ENCODE measurements at regions not wholly inside any gene's neighbourhood (a gene's known extent, or its start where the extent isn't known, plus 50 kb on each side); places are given as distances from the start of the nearest gene placed in this dataset.

DNA sequence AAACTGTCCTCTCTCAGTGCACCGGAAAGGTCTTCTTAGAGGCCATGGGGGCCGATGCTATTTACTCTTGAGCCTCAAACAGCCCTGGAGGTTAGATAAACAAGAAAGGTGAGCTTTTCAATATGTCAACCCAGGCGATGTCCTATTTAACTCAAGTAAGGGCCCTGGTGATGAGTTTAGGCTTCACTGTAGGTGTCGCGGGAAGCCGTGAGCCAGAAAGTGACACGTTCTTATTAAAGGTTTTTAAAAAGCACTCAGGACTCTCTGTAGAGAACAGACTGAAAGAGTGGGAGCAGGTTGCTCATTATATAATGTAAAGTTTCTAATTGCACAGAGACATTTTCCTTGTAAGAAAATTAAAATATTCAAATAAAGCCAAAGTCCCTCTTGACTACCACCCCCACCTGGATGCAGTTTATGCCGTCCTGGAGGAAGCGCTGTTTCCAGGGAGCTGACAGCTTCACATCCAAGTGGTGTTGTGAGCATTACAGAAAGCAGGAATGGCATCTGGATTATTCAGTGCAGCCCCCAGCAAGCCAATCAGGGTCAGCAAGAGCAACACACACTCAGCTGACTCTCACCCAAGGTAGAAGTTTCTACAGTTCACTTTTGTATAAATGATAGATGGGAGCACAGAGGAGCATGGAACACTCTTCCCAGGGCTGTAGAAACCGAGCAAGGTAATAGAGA lies 280.3 kb downstream of the DRD1 start:
- DNase-seq, result no peak

DNA sequence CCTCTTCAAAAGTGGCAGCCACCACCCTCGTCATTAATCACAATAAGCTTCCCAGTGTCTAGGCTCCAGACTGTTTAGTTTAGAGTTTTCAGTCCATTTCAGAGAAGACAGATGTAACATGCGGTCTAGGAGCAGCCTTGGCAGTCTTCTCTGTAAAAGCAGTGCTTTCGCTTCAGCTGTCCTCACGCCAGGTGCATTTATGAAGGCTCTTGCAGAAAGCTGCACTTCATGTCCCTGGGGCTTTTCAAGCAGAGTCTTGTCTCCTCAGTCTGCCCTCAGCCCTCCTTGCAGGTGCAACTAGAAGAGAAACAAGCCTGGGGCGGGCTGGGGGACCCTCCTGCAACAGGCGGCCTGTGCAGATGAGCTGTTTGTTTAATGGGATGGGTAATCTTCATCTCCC lies 281.9 kb downstream of the DRD1 start:
- no peak for DNase-seq

DNA sequence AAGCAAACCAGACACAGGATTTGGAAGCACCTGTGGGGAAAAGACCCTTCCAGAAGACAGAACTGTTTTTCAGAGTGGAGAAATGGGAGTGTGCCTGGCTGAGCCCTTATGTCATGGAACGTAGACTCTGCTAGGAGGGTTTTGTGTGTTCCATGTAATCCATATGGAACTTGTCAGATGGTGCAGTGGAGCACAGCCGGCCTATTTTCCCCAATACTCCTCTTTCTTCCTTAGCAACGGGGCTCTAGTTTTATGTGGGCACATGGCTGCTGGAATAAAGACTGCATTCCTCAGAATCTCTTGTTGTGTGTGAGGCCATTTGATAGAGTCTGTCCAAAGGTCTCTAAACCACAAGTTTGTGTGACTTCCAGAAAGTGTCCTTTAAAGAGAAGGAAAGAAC lies 284.0 kb downstream of the DRD1 start:
- no peak for DNase-seq

DNA sequence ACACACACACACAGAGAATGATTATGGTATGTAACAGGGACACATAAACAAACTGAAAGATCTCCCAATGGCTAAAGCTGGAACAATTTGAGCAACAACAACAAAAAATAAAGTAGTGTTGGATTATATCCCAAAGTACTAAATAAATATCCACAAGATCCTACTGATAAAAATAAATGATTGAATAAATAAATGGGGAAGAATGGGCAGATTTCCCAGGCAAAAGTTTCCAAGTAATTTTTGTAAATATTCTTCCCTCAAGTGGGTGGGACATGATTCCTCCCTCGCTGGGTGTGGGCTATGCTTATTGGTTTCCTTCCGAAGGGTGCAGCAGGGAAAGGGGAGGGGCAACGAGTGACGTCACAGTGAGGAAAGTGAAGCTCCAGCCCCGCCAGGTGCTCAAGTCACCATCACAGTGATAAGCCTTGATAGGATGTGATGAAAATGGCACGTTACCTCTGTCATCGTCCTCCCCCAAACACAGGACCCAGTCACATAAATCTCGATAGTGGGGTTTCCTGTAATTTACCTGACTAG lies 295.3 kb downstream of the DRD1 start:
- no peak for DNase-seq

DNA sequence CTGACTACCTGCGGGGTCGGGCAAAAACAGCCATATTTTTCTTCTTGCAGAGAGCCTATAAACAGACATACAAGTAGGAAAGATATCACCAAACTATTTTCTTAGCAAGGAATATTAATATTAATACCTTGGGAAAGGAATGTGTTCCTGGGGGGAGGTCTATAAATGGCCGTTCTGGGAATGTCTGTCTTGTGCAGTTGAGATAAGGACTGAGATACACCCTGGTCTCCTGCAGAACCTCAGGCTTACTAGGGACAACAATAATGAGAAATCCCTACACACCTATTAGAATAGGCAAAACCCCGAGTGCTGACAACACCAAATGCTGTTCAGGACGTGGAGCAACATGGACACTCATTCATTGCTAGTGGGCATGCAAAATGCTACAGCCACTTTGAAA lies 297.2 kb downstream of the DRD1 start:
- no peak for DNase-seq

DNA sequence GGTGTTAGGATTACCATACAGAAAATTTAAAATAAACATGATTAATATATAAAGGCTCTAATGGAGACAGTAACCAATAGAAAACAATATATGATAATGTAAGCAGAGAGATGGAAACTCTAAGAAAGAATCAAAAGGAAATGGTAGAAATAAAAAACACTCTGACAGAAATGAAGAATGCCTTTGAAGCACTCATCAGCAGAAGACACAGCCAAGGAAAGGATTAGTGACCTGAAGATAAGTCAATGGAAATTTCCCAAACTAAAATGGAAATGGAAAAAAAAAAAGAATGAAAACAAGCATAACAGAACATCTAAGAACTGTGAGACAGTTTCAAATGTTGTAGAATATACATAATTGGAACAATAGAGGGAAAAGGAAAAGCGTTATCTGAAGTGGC lies 302.6 kb downstream of the DRD1 start:
- DNase-seq, result no peak

DNA sequence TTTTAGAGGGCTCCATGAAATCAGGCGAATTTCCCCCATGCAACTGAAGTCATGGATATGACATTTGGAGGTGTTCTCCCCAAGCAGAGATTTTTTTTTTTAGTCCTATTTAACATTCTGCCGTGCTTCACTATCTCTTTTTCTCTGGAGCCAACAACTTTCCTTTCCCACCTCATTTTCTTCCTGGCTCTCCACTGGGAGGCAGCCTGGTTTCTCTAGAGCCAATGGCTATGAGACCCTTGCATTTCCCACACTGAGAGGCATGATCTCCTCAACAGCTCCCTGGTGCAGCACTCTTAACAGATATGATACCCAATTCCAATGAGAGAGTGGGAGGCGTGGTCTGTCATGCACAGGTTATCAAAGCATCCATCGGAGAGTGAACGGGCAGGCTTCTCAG lies 310.8 kb downstream of the DRD1 start:
- DNase-seq, result no peak

DNA sequence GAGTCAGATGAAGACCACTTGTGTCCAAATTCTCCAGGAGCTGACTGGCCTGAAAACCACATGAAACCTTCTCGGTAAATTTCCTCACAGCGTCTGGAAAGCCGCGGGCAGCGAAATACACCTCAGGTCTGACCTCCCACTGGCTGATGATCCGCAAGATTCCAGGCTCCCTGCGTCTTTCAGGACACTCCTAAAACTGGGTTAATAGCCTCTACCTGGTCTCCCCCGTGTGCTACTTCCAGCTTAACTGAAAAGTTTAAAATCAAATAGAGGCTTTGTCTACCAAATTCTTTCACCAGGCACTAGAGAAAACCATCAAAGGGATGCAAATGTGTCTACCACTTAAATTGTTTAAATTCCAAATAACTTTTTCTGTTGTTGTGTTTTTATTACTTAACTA lies 312.6 kb downstream of the DRD1 start:
- DNase-seq, result no peak

DNA sequence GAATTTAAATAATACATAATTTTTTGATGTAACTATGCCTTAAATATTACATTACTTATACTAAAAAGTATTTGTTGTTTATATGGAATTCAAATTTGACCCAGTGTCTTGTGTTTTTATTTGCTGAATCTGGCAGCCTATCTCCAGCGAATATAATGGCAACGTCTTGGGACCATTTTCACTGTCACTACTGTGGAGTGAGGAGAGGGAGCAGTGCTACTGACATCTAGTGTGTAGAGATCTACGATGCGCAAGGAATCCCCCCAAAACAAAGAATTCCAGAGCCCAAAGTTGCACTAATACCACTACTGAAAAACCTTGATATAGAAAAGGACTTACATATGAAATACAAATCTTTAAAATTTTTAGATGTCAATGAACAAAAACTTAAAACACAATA lies 314.4 kb downstream of the DRD1 start:
- no peak for DNase-seq

DNA sequence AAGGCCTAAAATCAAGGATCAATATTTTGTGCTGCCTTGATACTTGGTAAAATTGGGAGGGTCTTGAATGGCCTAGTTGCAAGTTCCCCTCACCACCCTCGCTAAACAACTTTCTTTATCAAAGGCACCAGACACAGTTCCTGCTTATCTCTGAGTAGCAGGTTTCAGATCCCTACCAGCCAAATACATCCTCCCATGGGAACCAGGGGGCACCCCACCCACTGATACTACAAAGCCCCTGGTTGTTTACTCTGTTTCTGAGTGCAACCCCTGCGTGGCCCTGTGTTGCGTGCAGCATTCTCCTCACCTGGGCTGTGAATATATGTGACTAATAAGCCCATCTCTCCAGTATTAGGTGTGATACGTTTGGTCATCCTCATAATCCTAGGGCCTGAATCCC lies 314.9 kb downstream of the DRD1 start:
- DNase-seq, result no peak

DNA sequence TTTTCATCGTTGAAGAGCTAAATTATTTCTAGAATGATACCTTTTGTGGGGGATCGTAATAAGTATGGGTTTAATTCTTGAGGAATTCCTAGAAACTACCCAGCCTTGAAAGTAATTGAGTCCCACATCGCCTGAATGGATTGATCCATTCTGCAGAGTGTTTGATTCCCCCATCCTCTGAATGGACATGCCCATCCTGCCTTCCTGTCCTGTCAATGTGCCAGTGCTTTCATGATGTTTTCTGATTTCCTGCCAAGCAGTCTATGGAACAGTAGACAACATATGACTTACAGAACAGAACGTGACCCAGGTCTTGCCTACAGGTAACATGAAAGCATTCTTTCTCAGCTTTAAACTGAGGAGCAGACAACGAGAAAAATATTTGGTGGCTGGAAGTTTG lies 319.2 kb downstream of the DRD1 start:
- no peak for DNase-seq

DNA sequence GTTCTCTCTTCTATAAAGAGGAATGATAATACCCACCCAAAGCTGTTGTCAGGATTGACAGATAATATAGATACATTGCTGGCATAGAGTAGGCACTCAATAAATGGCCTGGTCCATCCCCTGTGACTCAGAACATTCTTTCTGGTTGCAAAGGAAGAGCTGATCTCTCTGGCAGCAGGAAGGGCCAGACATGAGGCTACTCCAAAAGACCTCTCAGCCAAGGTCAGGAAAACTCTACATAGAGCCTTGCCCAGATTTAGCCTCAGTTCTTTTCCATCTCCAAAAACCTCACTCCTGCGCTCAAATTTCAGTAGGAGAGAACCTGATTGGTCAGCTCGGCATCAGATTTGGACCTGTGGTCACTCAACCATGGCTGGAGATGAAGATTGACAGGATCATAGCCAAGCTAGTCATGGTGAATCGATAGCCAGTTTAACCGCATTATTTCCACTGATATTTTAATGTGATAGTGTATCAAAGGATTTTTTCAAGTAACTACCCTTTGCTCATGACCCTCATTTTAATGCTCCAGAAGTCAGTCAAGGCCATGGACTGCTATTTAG lies 319.6 kb downstream of the DRD1 start:
- DNase-seq, result no peak

DNA sequence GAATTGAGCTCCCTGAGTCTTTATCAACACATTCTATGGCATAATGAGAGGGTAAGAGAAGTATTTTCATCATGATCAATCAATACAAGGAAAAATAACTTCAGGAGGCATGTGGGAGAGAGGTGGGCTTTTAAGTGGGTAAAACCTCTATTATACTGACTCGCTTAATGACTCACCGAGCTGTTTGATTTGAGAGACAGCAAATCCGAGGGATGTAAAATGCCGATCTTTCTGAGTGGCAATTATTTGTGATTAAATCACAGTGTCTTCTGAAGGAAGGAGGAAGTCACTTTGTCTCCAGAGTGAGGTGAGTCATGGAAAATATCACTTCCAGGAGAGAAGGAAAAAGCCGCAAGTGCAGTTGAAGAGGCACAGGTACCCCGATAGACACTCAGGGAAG lies 320.4 kb downstream of the DRD1 start:
- DNase-seq, result no peak

DNA sequence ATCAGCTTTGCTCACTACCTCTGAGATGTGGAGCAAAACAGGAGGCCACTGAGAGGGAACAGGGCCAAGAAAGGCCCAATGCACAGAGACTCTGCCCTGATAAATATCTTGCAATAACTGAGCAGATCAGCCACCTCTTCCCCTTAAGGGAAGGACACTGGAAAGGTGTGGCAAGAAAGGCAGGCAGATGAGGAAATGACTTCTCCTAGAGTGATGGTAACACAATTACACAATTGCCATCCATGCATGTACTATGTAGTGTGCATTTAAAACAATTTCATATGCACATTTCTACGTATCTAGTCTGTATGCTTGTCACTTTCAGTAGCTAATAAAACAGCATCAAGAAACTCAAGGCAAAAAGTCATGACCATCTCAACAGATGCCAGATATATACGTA lies 322.5 kb downstream of the DRD1 start:
- DNase-seq, result no peak

DNA sequence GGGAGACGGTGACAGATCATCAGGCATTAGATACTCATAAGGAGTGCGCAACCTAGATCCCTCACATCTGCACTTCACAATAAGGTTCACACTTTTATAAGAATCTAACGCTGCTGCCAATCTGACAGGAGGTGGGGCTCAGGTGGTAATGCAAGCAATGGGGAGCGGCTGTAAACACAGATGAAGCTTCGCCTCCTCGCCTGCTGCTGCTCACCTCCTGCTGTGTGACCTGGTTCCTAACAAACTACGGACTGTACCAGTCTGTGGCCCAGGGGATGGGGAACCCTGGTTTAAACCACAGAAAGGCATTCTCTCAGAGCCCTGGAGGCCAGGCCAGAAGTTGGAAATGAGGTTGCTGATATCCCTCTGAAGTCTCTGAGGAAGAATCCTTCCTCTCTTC lies 323.6 kb downstream of the DRD1 start:
- no peak for DNase-seq

DNA sequence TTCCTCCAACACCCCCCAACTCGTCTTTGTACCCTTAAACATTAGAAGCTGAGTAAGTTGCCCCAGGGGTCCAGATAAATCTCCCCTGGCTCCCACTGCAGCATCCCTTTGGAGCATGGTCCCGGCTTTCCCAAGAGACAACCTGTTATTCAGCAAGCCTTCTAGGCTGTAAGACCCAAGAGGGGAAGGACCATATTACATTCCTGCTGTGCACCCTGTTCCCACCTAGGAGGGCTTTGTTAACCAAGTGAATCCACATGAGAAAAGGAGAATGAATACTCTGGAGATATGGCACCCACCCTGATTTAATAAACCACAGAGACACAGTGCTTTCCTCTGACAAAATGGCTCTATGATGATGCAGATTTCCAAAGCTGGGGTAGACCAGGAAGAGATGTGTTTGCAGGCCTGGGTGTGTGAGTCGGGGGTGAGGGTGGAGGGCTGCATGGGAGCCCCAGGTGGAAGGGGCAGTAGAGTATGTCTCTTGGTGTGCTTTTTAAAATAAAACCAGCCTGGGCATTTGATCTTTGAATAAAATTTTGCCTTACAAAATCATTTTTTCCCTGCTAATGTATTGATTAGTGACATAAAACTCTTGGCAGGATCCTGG lies 325.2 kb downstream of the DRD1 start:
- no peak for DNase-seq

DNA sequence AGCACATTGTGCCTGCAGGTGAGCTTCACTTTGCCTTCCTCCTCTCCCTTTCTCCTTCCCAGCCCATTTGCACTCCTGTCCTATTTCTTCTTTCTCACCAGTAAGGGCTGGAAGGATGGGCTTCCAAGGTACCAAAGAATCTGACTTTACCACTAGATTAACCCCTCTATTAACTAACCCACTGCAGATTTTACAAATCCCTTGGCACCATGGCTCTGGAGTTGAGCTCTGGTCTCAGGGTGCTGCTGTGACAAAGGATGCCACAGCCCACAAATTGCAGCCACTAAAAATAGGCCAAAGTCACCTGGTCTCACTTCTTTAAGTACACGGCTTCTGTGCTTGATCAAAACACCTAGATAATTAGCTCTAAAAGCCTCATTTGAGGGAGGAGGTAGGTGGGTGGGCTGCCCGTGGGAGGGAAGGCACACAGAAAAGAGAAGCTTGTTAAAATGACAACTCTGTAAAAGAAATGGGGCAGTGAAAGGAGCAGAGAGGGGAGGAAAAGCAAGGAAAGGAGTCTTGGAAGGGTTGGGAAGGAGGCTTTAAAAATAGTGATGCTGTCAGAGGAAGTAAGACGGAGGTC lies 327.4 kb downstream of the DRD1 start:
- no peak for DNase-seq

DNA sequence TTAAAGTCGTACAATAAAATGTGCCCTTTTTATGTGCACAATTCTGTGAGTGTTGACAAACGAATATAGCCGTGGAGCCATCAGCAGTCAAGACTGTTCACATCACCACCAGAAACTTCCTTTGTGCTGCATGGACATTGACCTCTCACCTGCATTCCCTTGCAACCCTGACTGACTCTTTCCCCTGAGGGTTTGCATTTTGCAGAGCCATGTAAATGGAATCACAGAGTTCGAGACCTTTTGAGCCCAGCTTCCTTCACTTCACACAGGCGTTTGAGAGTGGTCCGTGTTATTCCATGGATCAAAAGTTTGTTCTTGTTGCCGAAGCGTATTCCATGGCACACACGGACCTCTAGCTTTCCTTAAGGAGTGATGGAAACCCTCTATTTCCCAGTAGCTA lies 328.2 kb downstream of the DRD1 start:
- DNase-seq, result no peak

DNA sequence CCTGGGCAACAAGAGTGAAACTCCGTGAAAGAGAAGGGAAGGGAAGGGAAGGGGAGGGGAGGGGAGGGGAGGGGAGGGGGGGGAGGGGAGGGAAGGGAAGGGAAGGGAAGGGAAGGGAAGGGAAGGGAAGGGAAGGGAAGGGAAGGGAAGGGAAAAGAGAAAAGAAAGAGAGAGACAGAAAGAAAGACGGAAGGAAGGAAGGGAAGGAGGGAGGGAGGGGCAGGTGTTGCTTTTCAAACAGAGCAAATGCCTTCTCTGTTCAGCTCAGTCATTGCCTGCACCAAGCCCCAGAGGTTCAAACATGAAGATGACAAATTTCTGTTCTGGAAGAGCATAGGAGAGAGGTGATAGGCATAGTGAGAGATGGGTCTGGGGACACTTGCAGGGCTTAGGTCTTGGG lies 330.0 kb downstream of the DRD1 start:
- DNase-seq, result no peak

DNA sequence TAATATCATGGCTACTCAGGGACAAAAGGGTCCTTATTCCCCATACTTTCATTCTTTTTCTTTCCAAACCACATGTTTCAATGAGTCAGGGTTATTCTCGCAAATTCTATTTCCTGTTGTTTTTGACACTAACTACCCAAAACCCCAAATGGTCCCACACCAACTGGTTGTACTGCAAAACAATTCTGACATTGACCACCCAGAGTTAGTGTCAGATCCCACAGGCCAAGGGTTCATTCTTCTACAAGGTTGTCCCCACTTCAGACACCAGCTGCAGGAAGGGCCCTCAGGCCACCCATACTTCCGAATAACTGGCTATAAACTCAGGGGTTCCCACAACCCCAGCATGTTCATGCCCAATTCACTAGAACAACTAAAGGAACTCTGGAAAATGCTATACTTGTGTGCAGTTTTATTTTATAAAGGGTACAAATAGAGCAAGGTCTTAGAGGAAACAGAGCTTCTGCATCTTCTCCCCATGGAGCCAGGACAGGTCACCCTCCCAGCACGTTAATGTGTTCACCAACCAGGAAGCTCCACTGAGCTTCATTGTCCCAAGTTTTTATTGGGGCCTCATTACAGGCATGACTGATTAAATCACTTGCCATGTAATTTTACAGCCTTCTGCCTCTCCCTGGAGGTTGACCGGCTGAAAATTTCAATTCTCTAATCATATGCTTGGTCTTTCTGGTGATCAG lies 334.8 kb downstream of the DRD1 start:
- no peak for DNase-seq

DNA sequence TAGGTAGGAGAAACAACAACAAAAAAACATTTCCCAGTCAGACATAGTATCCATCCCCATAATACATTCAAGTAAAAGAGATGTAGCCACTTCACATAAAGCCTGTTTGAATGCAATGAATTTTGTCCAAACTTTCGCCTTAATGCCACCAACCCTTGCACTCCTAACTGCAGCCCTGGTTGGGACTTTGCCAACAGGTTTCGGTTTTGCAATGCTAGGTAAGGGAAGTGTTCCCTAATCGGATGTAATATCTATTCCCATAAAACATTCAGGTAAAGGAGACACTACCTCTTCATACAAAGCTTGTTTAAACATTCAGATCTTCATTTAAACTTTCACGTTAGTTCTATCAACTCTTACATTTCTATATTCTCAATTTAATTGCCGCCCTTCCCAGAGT lies 336.1 kb downstream of the DRD1 start:
- no peak for DNase-seq

DNA sequence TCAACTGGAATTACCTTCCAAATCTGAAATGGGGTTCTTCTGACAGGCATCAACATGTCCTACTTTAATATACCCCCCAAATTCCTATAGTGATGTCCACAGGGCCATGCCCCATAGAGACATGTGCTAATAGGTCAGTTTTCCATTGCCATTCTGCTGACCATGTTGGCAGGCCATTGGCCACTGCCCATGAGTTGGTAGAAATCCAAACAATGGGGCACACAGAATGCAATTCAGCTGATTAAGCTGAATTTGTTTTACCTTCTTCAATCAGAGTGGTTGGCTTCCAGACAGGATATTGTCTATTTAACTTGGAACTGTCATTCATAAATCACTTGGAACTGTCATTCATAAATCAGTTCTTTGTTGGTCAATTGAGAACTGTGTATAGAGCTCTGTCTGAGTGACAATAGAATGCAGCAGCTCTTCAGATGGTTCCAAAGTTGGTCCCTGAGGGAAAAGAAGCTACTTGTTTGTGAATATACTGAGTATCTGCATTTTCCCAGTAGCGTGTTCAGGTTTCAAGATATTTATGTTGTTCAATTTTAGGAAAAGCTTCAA lies 336.9 kb downstream of the DRD1 start:
- DNase-seq, result no peak

DNA sequence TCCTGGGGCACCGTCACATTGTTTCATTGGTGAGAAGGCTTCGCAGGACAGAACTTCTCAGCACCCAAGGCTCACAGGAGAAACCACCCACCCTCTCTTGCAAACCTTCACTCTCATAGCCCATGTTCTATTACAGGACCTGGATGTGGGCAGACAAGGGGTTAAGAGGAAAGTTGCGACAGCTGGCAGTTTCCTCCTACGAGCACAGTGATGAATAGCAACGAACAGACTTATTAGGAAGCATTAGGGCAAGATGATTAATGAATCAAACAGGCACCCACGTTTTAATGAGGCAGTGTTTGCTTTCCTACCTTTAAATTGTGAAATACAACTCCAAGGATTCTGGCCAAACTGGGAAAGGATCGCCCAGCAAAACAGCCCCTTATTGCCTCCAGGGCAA lies 339.3 kb downstream of the DRD1 start:
- no peak for DNase-seq

All from stimulated activated CD4-positive, alpha-beta T cell treated with anti-CD3 and anti-CD28 coated beads, Interleukin-4, amount 100 ng/mL, for 1 hour (primary cell).